ENCODE measurements at regions not wholly inside any gene's neighbourhood (a gene's known extent, or its start where the extent isn't known, plus 50 kb on each side); places are given as distances from the start of the nearest gene placed in this dataset.

- TF ChIP-seq EZH2phosphoT487 (IDR thresholded peaks at IDR 0.05; ENCODE audit: insufficient read depth, low read depth) (no peak), EZH2 (IDR thresholded peaks at IDR 0.05; ENCODE audit: insufficient read depth, poor library complexity, severe bottlenecking) (no peak)
Observed at GRCh38 chrX:97672608-97673007, 788.9 kb downstream of the RPA4 start.

Measured in GM23248 (cell line).